SW 1271 (cell line): ENCODE measurements at regions not wholly inside any gene's neighbourhood (a gene's known extent, or its start where the extent isn't known, plus 50 kb on each side); places are given as distances from the start of the nearest gene placed in this dataset.
"Not testable (repeated sequence)": the region's sequence is repeated elsewhere in the genome, so short reads cannot be mapped to it uniquely, and the experiment has no call there.

Experiments used
- DNase-seq, 2 experiments: peaks; one replicate each; lab custom pipeline; 2025; lab: John Stamatoyannopoulos, UW

GRCh38 chr4:1589098-1589497 is 95.0 kb downstream of the FAM53A start:
- DNase-seq: no peak

- no peak for DNase-seq
Measured at GRCh38 chr4:1588306-1588705, 95.8 kb downstream of the FAM53A start.

DNA sequence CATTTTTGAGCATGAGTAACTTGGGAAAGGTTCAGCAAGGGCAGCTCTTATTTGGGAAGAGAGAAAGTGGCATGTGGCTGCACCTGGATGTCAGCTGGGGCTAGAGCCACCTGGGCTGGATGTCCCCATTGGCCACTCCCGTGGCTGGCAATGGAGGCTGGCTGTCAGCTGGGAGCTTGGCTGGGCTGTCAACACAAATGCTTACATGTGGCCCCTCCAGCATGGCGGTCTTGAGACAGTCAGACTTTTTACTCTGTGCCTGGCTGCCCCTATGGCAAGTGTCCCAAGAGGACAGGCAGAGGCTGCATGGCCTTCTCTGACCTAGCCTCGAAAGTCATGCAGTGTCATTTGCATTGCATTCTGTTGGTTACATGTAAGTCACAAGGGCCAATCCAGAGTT is 99.6 kb downstream of the FAM53A start:
- DNase-seq: no peak

- no peak for DNase-seq
Measured at GRCh38 chr4:1583859-1584258, 100.3 kb downstream of the FAM53A start.

DNA sequence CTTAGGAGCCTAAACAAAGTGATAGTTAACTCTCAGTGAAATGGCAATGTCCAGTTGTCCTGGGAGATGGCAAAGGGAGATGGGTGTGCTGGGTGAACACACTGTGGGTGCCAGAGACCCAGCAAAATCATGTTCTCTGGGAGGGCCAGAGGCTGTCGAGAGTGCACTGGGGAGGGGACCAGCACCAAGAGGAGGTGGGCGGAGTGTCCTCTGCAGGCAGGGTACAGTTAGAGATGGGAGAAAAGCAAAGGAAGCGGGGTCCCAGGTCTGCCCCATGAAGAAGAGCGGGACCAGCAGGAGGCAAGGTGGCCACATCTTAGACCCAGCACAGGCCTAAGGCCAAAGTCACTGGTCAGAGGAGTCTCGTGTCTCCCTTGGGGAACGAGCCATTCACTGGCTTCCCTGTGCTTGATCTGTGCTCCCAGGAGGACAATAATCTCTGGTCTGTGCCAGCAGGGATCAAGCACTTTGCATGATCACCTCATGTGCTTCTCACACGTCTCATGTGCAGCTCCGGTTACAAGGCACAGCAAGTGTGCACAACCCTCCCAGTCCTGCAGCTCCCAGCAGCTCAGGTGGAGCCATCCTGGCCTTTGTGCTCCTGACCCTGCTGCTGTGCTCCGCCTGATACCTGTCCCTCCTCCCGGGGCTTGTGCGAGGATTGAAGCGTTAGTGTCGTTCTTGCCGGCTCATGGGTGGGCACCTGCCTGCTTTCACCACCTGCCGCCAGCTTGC is 100.9 kb downstream of the FAM53A start:
- DNase-seq: no peak

- no peak for DNase-seq
Measured at GRCh38 chr4:1582227-1582626, 101.9 kb downstream of the FAM53A start.

GRCh38 chr4:1581164-1581894 is 102.8 kb downstream of the FAM53A start:
- peak in 1 of 2 experiments; percentile 49 for DNase-seq

DNA sequence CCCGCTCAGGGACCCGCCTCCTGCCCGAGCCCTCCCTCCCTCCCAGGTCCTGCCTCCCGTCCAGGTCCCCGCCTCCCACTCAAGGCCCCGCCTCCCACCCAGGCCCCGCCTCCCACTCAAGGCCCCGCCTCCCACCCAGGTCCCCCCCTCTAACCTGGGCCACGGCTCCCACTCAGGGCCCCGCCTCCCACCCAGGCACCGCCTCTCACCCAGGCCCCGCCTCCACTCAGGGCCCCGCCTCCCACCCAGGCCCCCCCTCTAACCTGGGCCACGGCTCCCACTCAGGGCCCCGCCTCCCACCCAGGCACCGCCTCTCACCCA is 103.5 kb downstream of the FAM53A start:
- not testable (repeated sequence) for DNase-seq

- DNase-seq: peak; percentile 20 to 63
Measured at GRCh38 chr4:1579901-1580691, 104.0 kb downstream of the FAM53A start.

GRCh38 chr4:1579001-1579900 is 104.9 kb downstream of the FAM53A start:
- DNase-seq: peak; percentile 57 to 65

GRCh38 chr4:1578251-1578773 is 105.8 kb downstream of the FAM53A start:
- no peak for DNase-seq

DNA sequence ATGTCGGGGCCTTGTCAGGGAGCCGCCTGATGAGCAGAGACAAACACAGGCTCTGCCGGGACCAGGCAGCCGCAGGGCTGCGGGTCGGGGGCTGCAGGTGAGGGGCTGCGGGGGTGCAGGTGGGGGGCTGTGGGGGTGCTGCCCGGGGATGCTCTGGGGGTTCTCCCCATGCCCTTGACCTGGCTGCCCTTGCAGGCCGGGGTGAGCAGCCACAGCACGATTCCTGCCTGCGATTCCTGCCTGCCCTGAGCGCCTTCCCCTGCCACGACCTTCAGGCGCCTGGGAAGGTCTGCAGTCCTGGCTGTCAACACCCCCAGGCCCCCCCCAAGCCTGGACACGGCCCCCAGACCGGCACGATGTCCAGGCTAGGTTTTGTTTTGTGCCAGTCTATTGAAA is 106.3 kb downstream of the FAM53A start:
- no peak for DNase-seq

DNA sequence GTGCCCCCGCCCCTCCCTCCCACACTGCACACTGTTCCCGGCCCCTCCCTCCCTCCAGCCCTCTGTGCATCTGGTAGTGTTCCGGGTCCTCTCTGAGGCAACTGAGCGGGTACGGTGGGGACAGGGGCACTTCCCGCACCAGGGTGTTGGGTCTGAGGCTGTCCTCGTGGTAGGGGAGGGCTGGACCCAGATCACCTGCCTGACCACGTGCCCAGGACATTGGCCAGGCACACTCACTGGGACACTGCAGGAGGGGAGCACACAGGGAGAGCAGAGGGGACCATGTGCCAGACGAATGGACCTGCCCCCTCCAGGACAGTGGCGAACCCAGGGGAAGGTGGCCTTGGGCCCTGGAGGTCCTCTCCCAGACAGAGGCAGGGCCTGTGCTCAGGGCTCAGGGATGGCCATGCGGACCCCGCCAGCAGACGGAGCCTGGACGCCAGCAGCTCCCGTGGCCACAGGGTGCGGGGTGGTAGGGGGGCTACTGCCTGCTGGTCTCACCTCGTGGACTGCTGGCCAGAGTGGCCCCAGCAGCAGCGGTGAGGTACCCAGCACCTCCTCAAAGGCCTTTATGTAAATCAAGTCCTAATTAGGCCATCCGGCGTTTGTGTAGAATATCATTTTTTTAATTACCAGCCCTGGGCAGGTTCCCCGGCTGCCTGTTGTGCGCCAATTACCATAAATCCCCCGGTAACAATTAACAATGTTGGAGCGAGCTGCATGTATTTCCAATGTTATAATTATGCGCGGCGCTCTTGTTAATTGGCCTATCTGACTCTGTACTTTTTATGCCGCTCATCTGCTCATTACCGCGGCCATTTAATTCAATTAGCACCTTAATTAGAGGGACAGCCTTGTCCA is 106.9 kb downstream of the FAM53A start:
- no peak for DNase-seq

DNA sequence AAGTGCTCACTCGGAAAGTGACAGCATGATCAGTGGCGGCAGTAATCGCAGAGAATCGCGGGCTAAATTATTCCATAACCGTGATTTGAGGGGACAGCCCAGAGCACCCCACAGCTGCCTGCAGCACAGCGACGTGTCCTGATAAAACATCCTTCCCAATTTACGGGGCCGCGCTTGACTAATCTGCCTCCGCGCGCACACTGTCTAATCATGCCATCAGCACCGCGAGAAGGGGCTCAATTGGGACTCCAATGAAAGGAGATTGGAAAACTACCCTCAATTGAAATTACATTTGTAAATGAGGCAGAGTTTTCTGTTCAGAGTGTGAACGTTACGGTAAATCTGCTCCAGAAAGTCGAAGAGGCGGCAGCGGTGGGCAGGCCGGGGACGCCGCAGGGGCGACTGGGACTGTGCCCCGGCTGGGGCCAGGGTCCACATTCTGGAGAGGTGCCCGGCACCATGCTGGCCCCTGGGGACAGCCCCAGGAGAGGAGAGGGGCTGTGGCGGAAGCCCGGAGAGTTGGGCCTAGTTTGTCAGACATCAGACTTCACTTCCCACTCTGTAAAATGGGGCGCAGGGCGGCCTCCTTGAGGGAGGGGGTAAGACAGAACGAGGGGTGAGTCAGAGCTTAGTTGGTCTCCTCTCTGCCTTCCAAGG is 107.7 kb downstream of the FAM53A start:
- no peak for DNase-seq

GRCh38 chr4:1575418-1576303 is 108.5 kb downstream of the FAM53A start:
- DNase-seq: no peak

GRCh38 chr4:1574601-1575417 is 109.3 kb downstream of the FAM53A start:
- no peak for DNase-seq

GRCh38 chr4:1573830-1574459 is 110.2 kb downstream of the FAM53A start:
- no peak for DNase-seq
